ENCODE measurements at regions not wholly inside any gene's neighbourhood (a gene's known extent, or its start where the extent isn't known, plus 50 kb on each side); places are given as distances from the start of the nearest gene placed in this dataset.
A peak's percentile ranks its signal among the peaks of the same experiment; 100 is the strongest.

GRCh38 chr2:128442053-128442751 lies 123.5 kb upstream of the HS6ST1 start (continued):
- TF ChIP-seq CSRNP1 (CRISPR knock-in tag; IDR thresholded peaks at IDR 0.05): no peak
- no peak for TF ChIP-seq ZNF577 (CRISPR knock-in tag; IDR thresholded peaks at IDR 0.05; ENCODE audit: borderline replicate concordance, low read depth)
- TF ChIP-seq NR2F2 (IDR thresholded peaks at IDR 0.05; ENCODE audit: borderline replicate concordance, low read depth): no peak
- TF ChIP-seq ZNF335 (CRISPR knock-in tag; IDR thresholded peaks at IDR 0.05): no peak
- no peak for TF ChIP-seq TBX3 (IDR thresholded peaks at IDR 0.05; ENCODE audit: borderline replicate concordance)
- 0 out of 2 replicates have a peak, but pooled peaks have one; percentile 28 for TF ChIP-seq PAXIP1 (CRISPR knock-in tag; conservative IDR thresholded peaks at IDR 0.05)
- 0 out of 2 replicates have a peak, but pooled peaks have one; percentile 9 for TF ChIP-seq HNF1B (CRISPR knock-in tag; IDR thresholded peaks at IDR 0.05)
- no peak for TF ChIP-seq ZNF800 (CRISPR knock-in tag; IDR thresholded peaks at IDR 0.05)
- TF ChIP-seq ZNF770 (CRISPR knock-in tag; IDR thresholded peaks at IDR 0.05): no peak
- TF ChIP-seq BRCA1 (CRISPR knock-in tag; IDR thresholded peaks at IDR 0.05): no peak
- no peak for TF ChIP-seq ZNF530 (CRISPR knock-in tag; IDR thresholded peaks at IDR 0.05; ENCODE audit: low read depth)
- TF ChIP-seq ZNF749 (CRISPR knock-in tag; IDR thresholded peaks at IDR 0.05; ENCODE audit: borderline replicate concordance): no peak
- no peak for TF ChIP-seq IKZF1 (IDR thresholded peaks at IDR 0.05)
- no peak for TF ChIP-seq ZNF513 (CRISPR knock-in tag; conservative IDR thresholded peaks at IDR 0.05)
- no peak for TF ChIP-seq MAX (IDR thresholded peaks at IDR 0.05)
